Breast epithelium (tissue), 4 donors: ENCODE measurements at regions not wholly inside any gene's neighbourhood (a gene's known extent, or its start where the extent isn't known, plus 50 kb on each side); places are given as distances from the start of the nearest gene placed in this dataset.

Experiments
- DNase-seq, 2 donors: peaks; one replicate each; pipeline ENCODE4 v3.0.0-alpha.2; 2019; ENCODE audit warnings: low spot score in 2 of 2
- H3K27ac ChIP-seq, 2 donors: fragments of 200-600 bp; sonication (generic) in 1 of 2; one replicate each; pipeline ENCODE4 v1.5.1; 2016 to 2019; ENCODE audit warnings: mild to moderate bottlenecking in 1 of 2
- H3K27me3 ChIP-seq, 2 donors: fragments of 200-600 bp; sonication (generic) in 1 of 2; one replicate each; pipeline versions ENCODE4 v1.5.1 to v1.6.0; 2017 to 2019; ENCODE audit warnings: control low read depth in 1 of 2, mild to moderate bottlenecking in 1 of 2
- H3K36me3 ChIP-seq: fragments of 200-600 bp; one replicate; pipeline ENCODE4 v1.5.1; 2019
- H3K4me1 ChIP-seq, 2 donors: fragments of 200-600 bp; sonication (generic); one replicate each; pipeline ENCODE4 v1.5.1; 2016 to 2019; ENCODE audit warnings: control low read depth in 1 of 2
- H3K4me3 ChIP-seq, 3 donors: fragments of 200-600 bp; sonication (generic); 1 replicate in 2 of 3; 2 replicates in 1 of 3; pipeline ENCODE4 v1.5.1; 2016 to 2019; ENCODE audit warnings: mild to moderate bottlenecking in 3 of 3, moderate library complexity in 2 of 3
- H3K9me3 ChIP-seq, 2 donors: fragments of 200-600 bp; sonication (generic) in 1 of 2; one replicate each; pipeline ENCODE4 v1.5.1; 2016 to 2019; ENCODE audit warnings: control low read depth in 1 of 2
- CTCF ChIP-seq, 3 donors: fragments of 450-650 bp; IDR thresholded peaks; one replicate each; pipeline ENCODE4 v1.5.1; 2016 to 2017; ENCODE audit warnings: antibody characterized with exemption in 3 of 3, mild to moderate bottlenecking in 3 of 3, moderate library complexity in 3 of 3
- POLR2A ChIP-seq: fragments of 450-650 bp; IDR thresholded peaks from one replicate; pipeline ENCODE4 v1.6.1; 2016; ENCODE audit warnings: antibody characterized with exemption, mild to moderate bottlenecking, moderate library complexity
- POLR2AphosphoS5 ChIP-seq, 3 donors: sonication (generic); formaldehyde crosslinking; IDR thresholded peaks; one replicate each; pipeline ENCODE4 v1.6.1; 2017; ENCODE audit warnings: antibody characterized with exemption in 3 of 3
- intact Hi-C: fragments of 100-400 bp; cut with DNase I; formaldehyde crosslinking; loops from one replicate; pipeline ENCODE4 v1.15.1; 2023; ENCODE audit warnings: low total_unique reads

- DNase-seq, result no peak
- TF ChIP-seq CTCF (IDR thresholded peaks at IDR 0.05), result no peak
- TF ChIP-seq POLR2A, result no peak
- H3K36me3 ChIP-seq, result no peaks in the 10 kb centered on the region
- intact Hi-C loops, result no loop called here
- H3K9me3 ChIP-seq, result peaks cover 6% of the 10 kb centered on the region in 2 donors
- no peaks in the 10 kb centered on the region for H3K27me3 ChIP-seq
- H3K4me1 ChIP-seq, result no peaks in the 10 kb centered on the region
- H3K27ac ChIP-seq, result no peak overlapping the region
- H3K4me3 ChIP-seq, result no peak overlapping the region
These were observed 69.2 kb upstream of the S1PR3 start for GRCh38 chr9:88922091-88922490.

- no peak overlapping the region for H3K27ac ChIP-seq
- no peaks in the 10 kb centered on the region for H3K36me3 ChIP-seq
- TF ChIP-seq POLR2AphosphoS5 (IDR thresholded peaks at IDR 0.05), result no peak
- TF ChIP-seq POLR2A, result no peak
- TF ChIP-seq CTCF (IDR thresholded peaks at IDR 0.05), result no peak
- no peak for DNase-seq
- H3K9me3 ChIP-seq, result peaks cover 5 to 6% of the 10 kb centered on the region in 2 donors
- H3K4me1 ChIP-seq, result no peaks in the 10 kb centered on the region
- intact Hi-C loops, result no loop called here
- no peaks in the 10 kb centered on the region for H3K27me3 ChIP-seq
- H3K4me3 ChIP-seq, result no peak overlapping the region
These were observed 68.2 kb upstream of the S1PR3 start for GRCh38 chr9:88923092-88923491.

DNA sequence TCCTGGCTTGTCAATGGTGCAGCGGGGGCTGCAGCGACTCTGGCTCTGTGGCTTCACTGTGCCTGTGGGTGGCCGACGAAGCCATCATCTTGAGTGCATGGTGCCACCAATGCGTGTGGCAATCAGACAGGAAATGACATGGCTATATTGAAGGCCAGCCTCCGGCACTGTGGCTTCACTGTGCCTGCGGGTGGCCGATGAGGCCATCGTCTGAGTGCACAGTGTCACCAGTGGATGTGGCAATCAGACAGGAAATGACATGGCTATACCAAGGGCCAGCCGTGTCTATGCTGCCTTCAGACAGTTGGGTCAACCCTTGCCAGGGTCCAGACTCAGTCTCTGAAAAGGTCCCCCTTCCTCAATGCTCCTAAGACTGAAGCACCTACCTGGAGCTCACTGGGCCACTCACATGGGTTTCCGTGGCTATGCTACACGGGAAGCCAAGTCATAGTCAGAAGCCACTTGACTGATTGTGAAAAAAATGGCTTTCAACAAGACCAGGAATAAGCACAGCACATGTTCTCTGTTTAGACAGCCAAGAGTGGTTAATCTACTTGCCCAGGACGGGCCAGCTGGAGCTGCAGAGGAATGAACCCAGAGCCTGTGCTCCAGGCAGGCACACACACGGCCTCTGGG lies 67.5 kb upstream of the S1PR3 start:
- H3K36me3 ChIP-seq, result no peaks in the 10 kb centered on the region
- peaks cover 0 to 3% of the 10 kb centered on the region in 2 donors for H3K9me3 ChIP-seq
- H3K27ac ChIP-seq, result no peak overlapping the region
- H3K4me3 ChIP-seq, result no peak overlapping the region
- TF ChIP-seq POLR2A (no peak), POLR2AphosphoS5 (IDR thresholded peaks at IDR 0.05) (no peak), CTCF (IDR thresholded peaks at IDR 0.05) (no peak)
- H3K27me3 ChIP-seq, result no peaks in the 10 kb centered on the region
- intact Hi-C loops, result no loop called here
- no peaks in the 10 kb centered on the region for H3K4me1 ChIP-seq
- no peak for DNase-seq

- no peaks in the 10 kb centered on the region for H3K4me1 ChIP-seq
- no peak for DNase-seq
- H3K36me3 ChIP-seq, result no peaks in the 10 kb centered on the region
- no peaks in the 10 kb centered on the region for H3K9me3 ChIP-seq
- H3K27me3 ChIP-seq, result no peaks in the 10 kb centered on the region
- no peak for TF ChIP-seq POLR2A
- no peak for TF ChIP-seq CTCF (IDR thresholded peaks at IDR 0.05)
- no peak for TF ChIP-seq POLR2AphosphoS5 (IDR thresholded peaks at IDR 0.05)
- intact Hi-C loops, result no loop called here
- H3K4me3 ChIP-seq, result no peak overlapping the region
- no peak overlapping the region for H3K27ac ChIP-seq
These were observed 65.8 kb upstream of the S1PR3 start for GRCh38 chr9:88925481-88925880.

DNA sequence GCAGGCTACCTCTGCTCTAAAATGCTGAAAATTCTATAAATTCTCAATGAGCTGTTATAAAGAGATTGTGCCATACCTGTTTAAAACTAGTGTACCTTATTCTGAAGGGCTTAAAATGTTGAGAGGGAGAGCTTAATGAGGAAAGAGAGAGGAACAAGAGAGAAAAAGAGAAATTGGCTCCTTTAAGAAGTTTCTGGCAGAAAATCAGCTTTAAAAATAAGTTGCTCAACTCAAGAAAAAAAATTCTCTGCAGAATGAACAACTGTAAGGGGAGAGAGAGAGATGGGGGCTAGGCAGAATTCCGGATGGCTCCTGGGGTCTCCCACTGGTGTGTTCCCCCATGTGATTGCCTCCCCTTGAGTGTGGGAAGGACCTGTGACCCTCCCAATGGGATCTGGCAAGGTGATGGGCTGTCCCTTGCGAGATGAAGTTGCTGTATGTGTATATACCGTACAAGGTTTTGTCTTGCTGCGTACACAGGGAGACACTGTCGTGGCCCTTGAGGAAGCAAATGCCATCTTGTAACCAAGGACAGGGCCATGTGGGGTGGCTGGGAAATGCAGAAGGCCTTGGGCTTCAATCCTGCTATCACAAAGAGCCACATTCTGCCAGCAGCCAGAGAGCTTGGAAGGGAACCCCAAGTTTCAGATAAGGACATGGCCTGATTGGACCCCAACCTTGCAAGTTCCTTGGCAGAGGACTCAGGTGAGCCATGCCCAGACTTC lies 64.3 kb upstream of the S1PR3 start:
- H3K4me1 ChIP-seq, result no peaks in the 10 kb centered on the region
- no peaks in the 10 kb centered on the region for H3K27me3 ChIP-seq
- no peaks in the 10 kb centered on the region for H3K9me3 ChIP-seq
- H3K36me3 ChIP-seq, result no peaks in the 10 kb centered on the region
- intact Hi-C loops, result no loop called here
- DNase-seq, result no peak
- no peak for TF ChIP-seq CTCF (IDR thresholded peaks at IDR 0.05)
- TF ChIP-seq POLR2A, result no peak
- no peak for TF ChIP-seq POLR2AphosphoS5 (IDR thresholded peaks at IDR 0.05)
- H3K4me3 ChIP-seq, result no peak overlapping the region
- H3K27ac ChIP-seq, result no peak overlapping the region
